ENCODE measurements at regions not wholly inside any gene's neighbourhood (a gene's known extent, or its start where the extent isn't known, plus 50 kb on each side); places are given as distances from the start of the nearest gene placed in this dataset.
"Not testable (repeated sequence)": the region's sequence is repeated elsewhere in the genome, so short reads cannot be mapped to it uniquely, and the experiment has no call there.

DNA sequence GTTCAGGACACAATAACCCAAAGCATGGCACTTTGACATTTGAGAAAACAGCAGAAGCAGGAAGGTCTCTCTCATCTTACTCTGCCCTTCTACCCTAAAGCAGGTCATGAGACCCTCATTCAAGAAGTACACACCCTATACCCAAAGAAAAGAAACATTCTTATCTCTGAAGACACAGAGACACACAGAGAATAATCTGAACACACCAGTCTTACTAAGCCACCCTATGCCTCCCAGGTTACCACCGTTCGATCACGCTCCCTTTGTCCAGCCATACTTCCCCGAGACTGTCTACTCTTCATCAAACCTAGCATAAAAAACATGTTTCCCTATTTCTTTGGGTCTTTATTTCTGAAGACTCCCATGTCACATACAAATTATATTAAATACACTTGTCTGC is 66.5 kb upstream of the ANKRD10 start:
- Mint-ChIP-seq H3K36me3 (ENCODE audit: insufficient read depth, unreplicated experiment) (no peaks in the 10 kb centered on the region), H3K4me1 (ENCODE audit: low read depth, unreplicated experiment) (no peaks in the 10 kb centered on the region), H3K4me3 (ENCODE audit: unreplicated experiment) (no peak overlapping the region), H3K9me3 (ENCODE audit: unreplicated experiment) (no peaks in the 10 kb centered on the region), H3K27me3 (ENCODE audit: insufficient read depth, unreplicated experiment) (peaks cover 17% of the 10 kb centered on the region), H3K27ac (ENCODE audit: unreplicated experiment) (no peak overlapping the region)
- POLR2A ChIA-PET = no interaction called here
- no peaks in the 10 kb centered on the region for H3K27me3 ChIP-seq (replicated peaks; ENCODE audit: control insufficient read depth, insufficient read depth, low read length)
- intact Hi-C loops (cut with micrococcal nuclease; ENCODE audit: unreplicated experiment) = no loop called here
- no TSS peak for BruUV-seq (replicated peaks)
- H3K4me1 ChIP-seq = no peaks in the 10 kb centered on the region
- H3K36me3 ChIP-seq (ENCODE audit: control insufficient read depth, insufficient read depth, low read length) = no peaks in the 10 kb centered on the region
- no peak overlapping the region for H3K4me3 ChIP-seq (ENCODE audit: low read depth, low read length)
- CTCF ChIA-PET = no interaction called here
- TF ChIP-seq, protein P1, sequence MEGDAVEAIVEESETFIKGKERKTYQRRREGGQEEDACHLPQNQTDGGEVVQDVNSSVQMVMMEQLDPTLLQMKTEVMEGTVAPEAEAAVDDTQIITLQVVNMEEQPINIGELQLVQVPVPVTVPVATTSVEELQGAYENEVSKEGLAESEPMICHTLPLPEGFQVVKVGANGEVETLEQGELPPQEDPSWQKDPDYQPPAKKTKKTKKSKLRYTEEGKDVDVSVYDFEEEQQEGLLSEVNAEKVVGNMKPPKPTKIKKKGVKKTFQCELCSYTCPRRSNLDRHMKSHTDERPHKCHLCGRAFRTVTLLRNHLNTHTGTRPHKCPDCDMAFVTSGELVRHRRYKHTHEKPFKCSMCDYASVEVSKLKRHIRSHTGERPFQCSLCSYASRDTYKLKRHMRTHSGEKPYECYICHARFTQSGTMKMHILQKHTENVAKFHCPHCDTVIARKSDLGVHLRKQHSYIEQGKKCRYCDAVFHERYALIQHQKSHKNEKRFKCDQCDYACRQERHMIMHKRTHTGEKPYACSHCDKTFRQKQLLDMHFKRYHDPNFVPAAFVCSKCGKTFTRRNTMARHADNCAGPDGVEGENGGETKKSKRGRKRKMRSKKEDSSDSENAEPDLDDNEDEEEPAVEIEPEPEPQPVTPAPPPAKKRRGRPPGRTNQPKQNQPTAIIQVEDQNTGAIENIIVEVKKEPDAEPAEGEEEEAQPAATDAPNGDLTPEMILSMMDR (IDR thresholded peaks at IDR 0.05; ENCODE audit: insufficient read depth in 1 of 2, low read depth in 1 of 2, low read length in 1 of 2, severe bottlenecking in 1 of 2, unreplicated experiment in 1 of 2) = no peak
- DNase-seq = no peak
- no peaks in the 10 kb centered on the region for H3K9me3 ChIP-seq

DNA sequence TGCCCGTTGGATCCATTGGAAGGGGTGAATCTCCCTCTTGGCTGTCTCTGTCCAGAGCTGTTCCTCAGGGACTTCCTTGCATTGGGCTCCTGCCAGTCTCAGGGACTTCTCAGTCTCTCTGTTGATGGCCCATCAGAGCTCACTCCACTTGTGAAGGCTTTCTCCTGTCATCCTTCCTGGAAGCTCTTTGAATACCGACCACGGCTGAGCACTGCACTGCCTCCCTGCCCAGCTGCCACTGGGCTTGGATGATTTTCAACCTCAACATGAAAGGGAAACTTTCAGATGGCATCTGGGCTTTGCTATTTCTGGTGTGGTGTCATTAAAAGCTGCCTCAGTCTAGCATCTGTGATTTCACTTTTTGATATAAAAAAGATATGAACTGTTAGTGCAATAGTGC is 66.1 kb upstream of the ANKRD10 start:
- peaks cover 20% of the 10 kb centered on the region for H3K27me3 Mint-ChIP-seq (ENCODE audit: insufficient read depth, unreplicated experiment)
- no peaks in the 10 kb centered on the region for H3K36me3 ChIP-seq (ENCODE audit: control insufficient read depth, insufficient read depth, low read length)
- H3K4me1 ChIP-seq = no peaks in the 10 kb centered on the region
- H3K4me3 ChIP-seq (ENCODE audit: low read depth, low read length) = no peak overlapping the region
- no peaks in the 10 kb centered on the region for H3K9me3 ChIP-seq
- TF ChIP-seq, protein P1 (IDR thresholded peaks at IDR 0.05; ENCODE audit: insufficient read depth in 1 of 2, low read depth in 1 of 2, low read length in 1 of 2, severe bottlenecking in 1 of 2, unreplicated experiment in 1 of 2) = no peak
- no TSS peak for BruUV-seq (replicated peaks)
- H3K4me3 Mint-ChIP-seq (ENCODE audit: unreplicated experiment) = no peak overlapping the region
- no peaks in the 10 kb centered on the region for H3K4me1 Mint-ChIP-seq (ENCODE audit: low read depth, unreplicated experiment)
- no peaks in the 10 kb centered on the region for H3K27me3 ChIP-seq (replicated peaks; ENCODE audit: control insufficient read depth, insufficient read depth, low read length)
- intact Hi-C loops (cut with micrococcal nuclease; ENCODE audit: unreplicated experiment) = no loop called here
- DNase-seq = no peak
- CTCF ChIA-PET = no interaction called here
- H3K36me3 Mint-ChIP-seq (ENCODE audit: insufficient read depth, unreplicated experiment) = no peaks in the 10 kb centered on the region
- POLR2A ChIA-PET = no interaction called here
- no peak overlapping the region for H3K27ac Mint-ChIP-seq (ENCODE audit: unreplicated experiment)
- no peaks in the 10 kb centered on the region for H3K9me3 Mint-ChIP-seq (ENCODE audit: unreplicated experiment)

DNA sequence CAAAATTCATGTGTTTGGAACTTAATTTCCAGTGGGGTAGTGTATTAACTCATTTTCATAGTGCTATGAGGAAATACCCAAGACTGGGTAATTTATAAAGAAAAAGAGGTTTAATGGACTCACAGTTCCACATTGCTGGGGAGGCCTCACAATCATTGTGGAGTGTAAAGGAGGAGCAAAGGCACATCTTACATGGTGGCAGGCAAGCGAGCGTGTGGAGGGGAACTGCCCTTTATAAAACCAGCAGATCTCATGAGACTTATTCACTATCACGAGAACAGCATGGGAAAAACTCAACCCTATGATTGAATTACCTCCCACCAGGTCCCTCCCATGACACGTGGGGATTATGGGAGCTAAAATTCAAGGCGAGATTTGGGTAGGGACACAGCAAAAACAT is 64.3 kb upstream of the ANKRD10 start:
- H3K27ac Mint-ChIP-seq (ENCODE audit: unreplicated experiment); H3K4me3 Mint-ChIP-seq (ENCODE audit: unreplicated experiment); POLR2A ChIA-PET; H3K4me1 Mint-ChIP-seq (ENCODE audit: low read depth, unreplicated experiment); intact Hi-C loops (cut with micrococcal nuclease; ENCODE audit: unreplicated experiment); H3K27me3 ChIP-seq (replicated peaks; ENCODE audit: control insufficient read depth, insufficient read depth, low read length); BruUV-seq (replicated peaks); DNase-seq; H3K4me3 ChIP-seq (ENCODE audit: low read depth, low read length); CTCF ChIA-PET; H3K36me3 Mint-ChIP-seq (ENCODE audit: insufficient read depth, unreplicated experiment); H3K4me1 ChIP-seq; H3K36me3 ChIP-seq (ENCODE audit: control insufficient read depth, insufficient read depth, low read length); H3K9me3 ChIP-seq; H3K9me3 Mint-ChIP-seq (ENCODE audit: unreplicated experiment): not testable (repeated sequence)
- peaks cover 20% of the 10 kb centered on the region for H3K27me3 Mint-ChIP-seq (ENCODE audit: insufficient read depth, unreplicated experiment)

DNA sequence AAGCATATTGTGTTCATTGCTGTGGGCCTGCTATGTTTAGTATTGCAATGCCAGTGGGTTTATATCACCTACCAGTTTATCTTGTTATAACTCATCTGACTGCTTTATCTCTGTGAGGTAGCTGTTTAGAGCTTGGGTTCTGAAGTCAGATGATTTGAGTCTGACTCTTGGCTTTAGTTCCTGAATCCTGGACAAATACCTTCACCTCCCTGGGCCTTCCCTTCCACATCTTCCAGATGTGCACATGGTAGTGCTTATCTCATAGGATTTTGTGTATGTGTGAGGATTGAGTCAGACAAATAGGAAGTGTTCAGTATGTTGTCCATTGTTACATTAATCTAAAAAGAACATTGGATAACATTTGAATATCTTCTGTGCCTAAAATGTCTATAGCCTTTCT is 63.5 kb upstream of the ANKRD10 start:
- ChIA-PET CTCF (no interaction called here), POLR2A (no interaction called here)
- Histone ChIP-seq H3K4me3 (ENCODE audit: low read depth, low read length) (no peak overlapping the region), H3K36me3 (ENCODE audit: control insufficient read depth, insufficient read depth, low read length) (no peaks in the 10 kb centered on the region), H3K27me3 (replicated peaks; ENCODE audit: control insufficient read depth, insufficient read depth, low read length) (no peaks in the 10 kb centered on the region), H3K4me1 (no peaks in the 10 kb centered on the region), H3K9me3 (no peaks in the 10 kb centered on the region)
- Mint-ChIP-seq H3K27ac (ENCODE audit: unreplicated experiment) (no peak overlapping the region), H3K27me3 (ENCODE audit: insufficient read depth, unreplicated experiment) (peaks cover 15% of the 10 kb centered on the region), H3K4me3 (ENCODE audit: unreplicated experiment) (no peak overlapping the region), H3K9me3 (ENCODE audit: unreplicated experiment) (no peaks in the 10 kb centered on the region), H3K36me3 (ENCODE audit: insufficient read depth, unreplicated experiment) (no peaks in the 10 kb centered on the region), H3K4me1 (ENCODE audit: low read depth, unreplicated experiment) (no peaks in the 10 kb centered on the region)
- DNase-seq = no peak
- no TSS peak for BruUV-seq (replicated peaks)
- intact Hi-C loops (cut with micrococcal nuclease; ENCODE audit: unreplicated experiment) = no loop called here
- TF ChIP-seq, protein P1 (IDR thresholded peaks at IDR 0.05; ENCODE audit: insufficient read depth in 1 of 2, low read depth in 1 of 2, low read length in 1 of 2, severe bottlenecking in 1 of 2, unreplicated experiment in 1 of 2) = no peak

Measured in Caco-2 (cell line).